AG09319 (cell line): ENCODE measurements at regions not wholly inside any gene's neighbourhood (a gene's known extent, or its start where the extent isn't known, plus 50 kb on each side); places are given as distances from the start of the nearest gene placed in this dataset.
"Not testable (repeated sequence)": the region's sequence is repeated elsewhere in the genome, so short reads cannot be mapped to it uniquely, and the experiment has no call there.

ENCODE experiments used
- DNase-seq: peaks from one replicate; pipeline ENCODE4 v3.0.0-alpha.2; 2010; ENCODE audit warnings: low read depth; ENCODE audit errors: extremely low read depth
- CTCF ChIP-seq: IDR thresholded peaks from 2 replicates; pipeline ENCODE4 v1.5.1; 2011; ENCODE audit warnings: low read depth, mild to moderate bottlenecking, inconsistent platforms, low read length, moderate library complexity

GRCh38 chr14:92223025-92223424 lies 99.9 kb upstream of the SLC24A4 start:
- no peak for TF ChIP-seq CTCF

GRCh38 chr14:92224358-92224954 lies 98.5 kb upstream of the SLC24A4 start:
- DNase-seq: no peak
- no peak for TF ChIP-seq CTCF

More at GRCh38 chr14:92223025-92223424, 99.9 kb upstream of the SLC24A4 start:
- no peak for DNase-seq

- DNase-seq: no peak
- TF ChIP-seq CTCF: no peak
Observed at GRCh38 chr14:92225731-92226130, 97.2 kb upstream of the SLC24A4 start.

- not testable (repeated sequence) for DNase-seq
Observed at GRCh38 chr14:92226166-92226565, 96.8 kb upstream of the SLC24A4 start.

GRCh38 chr14:92236243-92236900 lies 86.6 kb upstream of the SLC24A4 start:
- DNase-seq: no peak
- no peak for TF ChIP-seq CTCF

- TF ChIP-seq CTCF: no peak
- DNase-seq: no peak
Observed at GRCh38 chr14:92240658-92241057, 82.3 kb upstream of the SLC24A4 start.

- DNase-seq: no peak
- TF ChIP-seq CTCF: no peak
Observed at GRCh38 chr14:92241966-92242595, 80.9 kb upstream of the SLC24A4 start.
